NCI-H128 (cell line): ENCODE measurements at regions not wholly inside any gene's neighbourhood (a gene's known extent, or its start where the extent isn't known, plus 50 kb on each side); places are given as distances from the start of the nearest gene placed in this dataset.
"Not testable (repeated sequence)": the region's sequence is repeated elsewhere in the genome, so short reads cannot be mapped to it uniquely, and the experiment has no call there.

ENCODE experiments used
- DNase-seq: peaks from one replicate; lab custom pipeline; 2025; ENCODE audit not compliant: unreplicated experiment; lab: John Stamatoyannopoulos, UW

DNA sequence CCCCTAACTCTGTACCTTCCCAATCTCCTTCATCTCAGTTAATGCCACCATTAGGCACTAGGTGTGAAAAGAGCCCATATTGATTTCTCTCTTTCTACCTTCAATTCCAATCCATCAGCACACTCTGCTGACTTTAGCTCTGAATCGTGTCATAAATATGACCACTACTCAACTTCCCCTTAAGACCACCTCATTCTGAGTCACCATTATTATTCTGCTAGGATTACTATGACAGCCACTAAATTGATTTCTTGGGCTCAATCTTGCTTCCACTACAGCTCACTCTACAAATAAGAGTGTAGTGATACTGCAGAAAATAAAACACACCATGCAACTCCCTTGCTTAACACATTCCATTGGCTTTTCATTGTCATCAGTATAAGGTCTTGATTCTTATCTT is 1449.0 kb upstream of the FLRT2 start:
- DNase-seq: no peak

DNA sequence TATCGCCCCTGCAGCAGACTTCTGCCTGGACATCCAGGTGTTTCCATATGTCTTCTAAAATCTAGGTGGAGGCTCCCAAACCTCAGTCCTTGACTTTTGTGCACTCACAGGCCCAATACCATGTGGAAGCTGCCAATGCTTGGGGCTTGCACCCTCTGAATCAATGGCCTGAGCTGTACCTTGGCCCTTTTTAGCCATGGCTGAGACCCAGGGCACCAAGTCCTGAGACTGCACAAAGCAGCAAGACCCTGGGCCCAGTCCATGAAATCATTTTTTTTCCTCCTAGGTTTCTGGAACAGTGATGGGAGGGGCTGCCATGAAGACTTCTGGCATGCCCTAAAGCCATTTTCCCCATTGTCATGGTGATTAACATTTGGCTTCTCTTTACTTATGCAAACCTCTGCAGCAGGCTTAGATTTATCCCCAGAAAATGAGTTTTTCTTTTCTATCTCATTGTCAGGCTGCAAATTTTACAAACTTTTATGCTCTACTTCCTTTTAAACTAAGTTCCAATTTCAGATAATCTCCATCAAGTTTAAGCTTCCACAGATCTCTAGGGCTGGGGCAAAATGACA is 1445.8 kb upstream of the FLRT2 start:
- DNase-seq: no peak

DNA sequence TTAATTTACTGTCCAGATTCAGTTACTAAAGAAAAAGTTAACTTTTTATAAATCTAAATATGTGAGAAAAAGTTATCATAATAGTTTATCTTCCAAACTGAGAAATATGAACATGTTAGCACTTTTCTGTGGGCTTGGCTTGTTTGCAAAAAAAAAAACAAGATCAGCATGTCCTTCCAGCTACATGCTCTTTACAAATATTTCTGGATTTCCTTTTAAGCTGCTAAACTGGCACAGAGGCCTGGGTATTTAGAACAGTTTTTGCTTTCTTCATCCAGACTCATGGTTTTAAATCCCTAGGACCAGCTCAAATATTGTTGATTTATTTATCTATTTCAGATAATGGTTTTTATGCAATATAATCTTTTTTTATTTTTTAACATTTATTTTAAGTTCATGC is 1444.5 kb upstream of the FLRT2 start:
- DNase-seq: no peak

DNA sequence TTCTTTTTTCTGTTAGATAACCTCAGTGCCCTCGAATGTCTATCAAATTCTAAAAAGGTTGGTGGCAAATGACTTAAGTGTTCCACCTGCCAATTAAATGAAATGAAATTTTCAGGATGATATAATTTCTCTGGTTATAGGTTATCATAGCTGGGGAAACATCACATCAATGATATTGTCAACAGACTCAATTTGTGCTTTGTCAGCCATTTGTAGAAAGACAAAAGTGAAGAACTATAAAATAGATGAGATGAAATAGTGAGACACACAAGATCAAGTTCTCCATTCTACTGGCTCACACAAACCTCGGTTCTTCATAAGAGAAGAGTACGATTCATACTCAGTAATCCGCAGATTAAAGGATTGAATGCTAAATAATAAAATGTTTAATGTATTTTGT is 1443.2 kb upstream of the FLRT2 start:
- no peak for DNase-seq

DNA sequence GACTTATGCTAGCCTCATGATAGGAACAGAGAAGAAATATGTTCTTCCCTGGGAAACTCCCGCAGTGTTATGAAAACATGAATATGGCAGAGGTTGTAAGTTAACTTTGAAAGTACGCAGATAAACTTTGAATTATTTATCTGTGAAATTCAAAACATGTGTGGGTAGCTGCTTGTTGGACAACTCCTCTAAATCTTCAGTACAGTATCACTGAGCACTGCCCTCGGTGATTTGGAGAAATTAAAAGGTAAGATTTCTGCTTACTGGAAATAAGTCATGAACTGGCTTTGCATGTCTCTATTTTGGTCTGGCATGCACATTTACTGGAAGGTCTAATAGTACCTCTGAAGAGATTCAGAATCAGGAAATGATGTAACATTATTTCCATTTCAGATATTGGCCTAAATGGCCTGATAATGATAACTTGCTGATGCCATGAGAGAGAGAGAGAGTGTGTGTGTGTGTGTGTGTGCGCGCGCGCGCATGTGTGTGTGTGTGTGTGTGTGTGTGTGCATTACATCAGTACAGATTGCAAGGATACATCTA is 1441.9 kb upstream of the FLRT2 start:
- no peak for DNase-seq

DNA sequence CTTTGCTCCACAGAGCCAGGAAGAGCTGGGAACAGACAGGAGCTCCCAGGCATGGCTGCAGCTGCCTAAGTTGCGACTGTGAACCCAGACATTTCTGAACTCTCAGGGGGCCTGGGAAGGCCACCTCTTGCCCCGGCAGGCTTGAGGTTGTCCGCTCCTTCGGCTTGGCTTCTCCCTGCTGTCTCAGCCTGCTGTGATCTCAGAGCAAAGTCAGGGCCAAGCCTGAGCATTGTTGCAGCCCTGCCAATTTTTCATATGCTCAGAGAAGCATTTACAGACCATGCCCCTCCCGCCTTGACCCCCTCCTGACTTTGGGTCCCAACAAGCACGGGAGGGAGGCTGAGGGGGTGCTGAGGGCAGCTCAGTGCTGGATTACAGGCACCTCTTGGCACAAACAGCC is 1439.1 kb upstream of the FLRT2 start:
- no peak for DNase-seq

DNA sequence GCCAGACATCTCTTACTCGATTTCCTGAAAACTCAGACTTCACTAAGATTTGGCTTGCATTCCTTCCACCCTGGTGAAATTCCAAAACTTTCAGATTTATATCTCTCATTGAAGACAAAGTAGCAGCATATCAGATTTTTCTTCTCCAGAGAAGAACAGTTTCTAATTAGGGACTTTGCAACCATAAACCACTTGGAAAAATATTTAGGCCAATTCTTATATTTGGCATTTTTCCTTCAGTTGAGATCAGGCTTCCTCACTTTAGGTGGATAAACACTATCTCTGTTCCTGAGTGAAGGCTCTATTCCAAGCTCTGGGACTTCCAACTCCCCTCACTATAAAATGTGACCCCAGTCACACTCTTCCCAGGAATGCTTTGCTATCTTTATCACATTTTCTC is 1434.3 kb upstream of the FLRT2 start:
- no peak for DNase-seq

DNA sequence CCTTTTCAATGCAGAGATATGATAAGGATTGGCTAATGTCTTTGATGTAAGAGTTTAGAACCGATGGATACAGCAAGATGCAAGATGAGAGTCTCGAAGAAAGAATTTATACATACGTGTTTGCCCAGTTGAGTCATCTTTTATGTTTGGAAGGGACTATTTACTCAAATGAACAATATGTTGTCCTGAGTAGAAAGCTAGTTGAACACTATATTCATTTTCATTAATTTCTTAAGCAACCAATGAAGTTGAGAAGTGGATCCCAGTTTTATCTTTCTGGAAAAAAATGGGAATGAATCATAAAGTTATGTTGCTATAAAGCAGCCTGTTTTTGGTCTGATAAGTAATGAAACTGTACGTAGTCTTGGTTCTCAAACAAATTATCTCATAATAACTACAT is 1431.7 kb upstream of the FLRT2 start:
- no peak for DNase-seq

DNA sequence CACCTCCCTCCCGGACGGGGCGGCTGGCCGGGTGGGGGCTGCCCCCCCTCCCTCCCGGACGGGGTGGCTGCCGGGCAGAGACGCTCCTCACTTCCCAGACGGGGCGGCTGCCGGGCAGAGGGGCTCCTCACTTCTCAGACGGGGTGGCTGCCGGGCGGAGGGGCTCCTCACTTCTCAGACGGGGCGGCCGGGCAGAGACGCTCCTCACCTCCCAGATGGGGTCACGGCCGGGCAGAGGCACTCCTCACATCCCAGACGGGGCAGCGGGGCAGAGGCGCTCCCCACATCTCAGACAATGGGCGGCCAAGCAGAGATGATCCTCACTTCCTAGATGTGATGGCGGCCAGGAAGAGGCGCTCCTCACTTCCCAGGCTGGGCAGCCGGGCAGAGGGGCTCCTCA is 1430.4 kb upstream of the FLRT2 start:
- DNase-seq: not testable (repeated sequence)

DNA sequence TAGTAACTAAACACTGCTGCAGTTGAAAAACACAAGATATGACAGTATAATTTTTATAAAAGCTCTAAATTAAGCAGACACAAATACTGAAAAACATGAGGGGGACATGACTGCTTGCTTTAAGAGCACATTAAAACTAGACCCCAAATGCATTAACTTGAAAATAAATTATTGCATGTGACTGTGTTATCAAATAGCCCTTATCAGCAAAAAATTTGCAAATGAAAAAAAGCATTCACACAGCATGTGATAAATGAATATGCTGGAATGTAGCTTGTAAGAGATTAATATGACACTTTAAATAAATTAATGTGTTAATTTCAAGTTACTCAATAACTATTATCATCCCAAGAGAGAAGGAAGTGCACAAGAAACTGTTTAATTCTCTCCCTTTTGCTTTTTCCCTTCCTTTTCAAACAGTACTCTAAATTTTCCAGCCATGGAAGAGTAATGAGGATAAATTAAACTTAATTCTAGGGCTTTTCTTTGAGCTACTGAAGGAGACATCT is 1422.1 kb upstream of the FLRT2 start:
- no peak for DNase-seq

DNA sequence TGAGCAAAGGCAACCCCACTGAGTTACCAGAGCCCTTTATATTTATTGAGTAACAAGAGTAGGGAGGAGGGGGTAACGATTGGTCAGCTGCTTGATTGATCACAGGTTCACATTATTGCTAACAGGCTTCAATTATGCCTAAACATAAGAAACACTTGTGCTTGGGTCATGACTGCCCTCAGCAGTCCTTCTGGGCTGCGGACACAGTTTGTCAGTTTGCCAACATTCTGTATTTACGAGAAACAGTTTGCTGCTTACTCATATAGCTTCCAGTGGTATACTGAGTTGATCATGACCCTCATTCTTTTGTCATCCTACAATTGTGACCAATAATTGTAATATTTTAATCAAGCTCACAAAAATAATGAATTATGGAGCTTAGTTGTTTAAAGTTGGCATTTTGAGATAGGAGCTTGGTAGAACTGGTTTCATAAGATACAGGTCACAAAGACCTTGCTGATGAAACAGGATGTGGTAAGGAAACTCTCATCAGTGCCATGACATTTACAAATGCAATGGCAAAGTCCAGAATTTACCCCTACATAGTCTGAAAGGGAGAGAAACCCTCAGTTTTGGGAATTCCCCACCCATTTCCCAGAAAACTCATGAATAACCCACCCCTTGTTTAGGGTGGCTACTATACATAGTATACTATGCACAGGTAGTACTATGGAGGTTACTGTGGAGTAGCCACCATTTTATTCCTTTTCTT is 1421.0 kb upstream of the FLRT2 start:
- no peak for DNase-seq

DNA sequence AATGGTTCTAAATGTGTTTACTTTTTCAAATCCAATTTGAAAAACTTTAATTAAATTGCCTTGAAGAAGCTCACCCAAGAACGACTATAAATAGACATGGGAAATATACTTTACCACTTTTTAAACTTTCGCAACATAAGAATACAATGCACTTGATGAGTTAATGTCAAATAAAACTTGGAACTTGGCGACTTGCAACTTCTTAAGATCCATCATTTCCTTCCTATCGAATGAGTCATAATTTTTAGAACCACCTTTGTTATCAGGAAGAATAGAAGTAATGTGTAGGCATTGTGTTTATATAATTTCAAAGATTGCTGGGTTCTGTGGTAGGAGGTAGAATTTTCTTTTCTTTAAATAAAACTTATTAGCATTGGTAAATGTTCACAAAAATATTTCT is 1417.4 kb upstream of the FLRT2 start:
- no peak for DNase-seq

DNA sequence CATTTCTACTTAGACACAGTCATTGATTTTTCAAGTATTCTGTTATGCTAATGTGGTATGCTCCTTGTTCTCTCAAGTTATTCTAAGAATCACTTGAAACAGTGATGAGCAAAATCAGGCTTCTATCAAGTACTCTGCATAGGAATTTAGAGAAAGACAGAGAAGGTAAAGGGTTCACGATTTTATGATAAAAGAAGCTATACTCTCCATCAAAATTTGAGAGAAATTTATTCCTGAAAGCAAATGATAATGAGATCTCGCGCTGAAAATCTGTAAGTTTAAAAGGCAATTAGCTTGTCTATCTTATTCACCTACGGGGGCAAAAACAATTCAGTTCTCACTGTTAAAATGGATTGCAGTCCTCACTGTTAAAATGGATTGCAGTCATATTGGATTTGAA is 1404.3 kb upstream of the FLRT2 start:
- DNase-seq: no peak

DNA sequence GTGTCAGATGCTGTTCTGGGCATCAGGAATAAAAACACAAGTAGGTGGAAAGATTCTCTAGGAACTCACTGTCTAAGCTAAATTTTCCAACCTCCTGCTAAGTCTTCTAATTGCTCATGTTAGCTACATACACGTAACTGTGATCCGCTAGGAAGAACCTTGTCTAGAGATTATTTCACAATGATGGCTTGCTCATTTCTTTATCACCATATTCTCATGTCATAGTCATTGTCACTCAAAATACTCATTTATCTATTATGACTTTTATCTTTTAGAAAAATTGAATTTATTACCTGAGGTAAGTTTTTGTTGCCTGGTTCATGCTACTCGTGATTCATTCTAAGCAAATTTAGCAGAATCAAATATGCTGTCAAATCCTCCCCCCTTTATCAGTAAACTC is 1402.4 kb upstream of the FLRT2 start:
- DNase-seq: no peak

DNA sequence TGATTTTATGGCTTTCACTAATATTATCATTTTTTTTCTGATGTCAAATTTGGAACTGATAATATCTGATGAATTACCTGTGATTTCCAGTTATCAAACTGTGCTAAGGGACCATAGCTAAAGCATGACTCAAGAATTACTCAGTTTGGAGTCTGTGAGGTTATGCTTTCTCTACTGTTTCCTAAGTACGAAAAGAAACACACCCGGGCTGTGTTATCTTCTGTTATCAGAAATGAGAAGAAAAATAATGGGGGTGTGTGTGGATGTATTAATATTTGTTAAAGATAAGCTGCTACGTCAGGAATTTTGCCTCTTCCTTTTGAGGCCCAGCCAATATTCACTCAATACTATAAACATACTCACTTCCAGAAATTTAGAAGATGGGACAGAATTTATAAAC is 1401.9 kb upstream of the FLRT2 start:
- no peak for DNase-seq

DNA sequence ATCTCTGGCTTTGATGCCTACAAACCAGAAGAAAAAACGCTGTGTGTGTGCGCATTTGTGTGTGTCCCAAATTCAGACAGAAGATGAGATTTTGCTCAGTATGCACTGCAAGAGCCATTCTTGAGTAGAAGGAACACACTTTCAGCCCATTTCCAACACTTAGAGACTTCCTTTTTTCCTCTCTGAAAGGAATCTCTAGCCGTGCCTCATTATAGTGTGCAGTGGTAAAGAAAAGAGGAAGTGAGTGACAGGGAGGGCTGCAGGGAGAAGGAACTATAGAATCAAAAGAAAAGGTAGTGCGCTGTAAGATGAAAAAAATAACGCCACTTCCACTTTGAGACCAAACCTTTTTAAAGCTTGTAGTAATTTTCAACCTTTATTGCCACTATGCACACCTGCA is 1400.9 kb upstream of the FLRT2 start:
- no peak for DNase-seq

DNA sequence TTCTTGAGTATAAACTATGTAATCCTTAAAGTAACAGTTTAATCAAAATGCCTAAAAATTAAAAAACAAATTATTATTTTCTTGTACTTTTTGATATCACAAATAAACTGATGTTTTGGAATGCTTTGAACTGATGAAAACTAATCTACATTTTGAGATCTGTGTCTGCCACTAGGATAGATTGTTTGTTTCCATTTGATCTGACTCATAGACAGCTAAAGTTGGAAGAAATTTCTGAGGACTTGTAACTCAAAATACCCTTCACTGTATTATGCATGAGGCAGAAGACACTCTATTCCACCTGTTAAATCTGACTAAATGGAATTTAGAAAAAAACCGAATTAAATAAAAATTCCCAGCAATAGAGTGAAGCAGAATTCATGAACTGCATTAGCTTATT is 1400.0 kb upstream of the FLRT2 start:
- no peak for DNase-seq

DNA sequence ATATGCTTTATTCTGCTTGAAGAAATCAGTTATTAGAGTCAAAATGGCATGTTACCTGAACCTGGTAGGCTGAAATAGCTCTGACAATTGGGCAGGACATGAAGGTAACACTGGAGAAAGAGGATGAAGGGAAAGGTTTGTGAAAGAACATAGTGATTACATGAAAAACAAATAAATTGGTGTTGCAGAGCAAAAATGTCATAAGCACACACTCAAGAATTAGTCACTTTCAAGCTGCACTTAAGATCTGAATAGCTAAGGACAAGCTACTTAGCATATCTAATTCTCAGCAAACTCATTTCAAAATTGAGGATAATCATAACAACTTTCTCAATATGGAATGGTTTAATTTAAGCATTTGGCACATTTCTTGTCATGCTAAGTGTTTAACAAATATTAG is 1398.0 kb upstream of the FLRT2 start:
- DNase-seq: no peak

DNA sequence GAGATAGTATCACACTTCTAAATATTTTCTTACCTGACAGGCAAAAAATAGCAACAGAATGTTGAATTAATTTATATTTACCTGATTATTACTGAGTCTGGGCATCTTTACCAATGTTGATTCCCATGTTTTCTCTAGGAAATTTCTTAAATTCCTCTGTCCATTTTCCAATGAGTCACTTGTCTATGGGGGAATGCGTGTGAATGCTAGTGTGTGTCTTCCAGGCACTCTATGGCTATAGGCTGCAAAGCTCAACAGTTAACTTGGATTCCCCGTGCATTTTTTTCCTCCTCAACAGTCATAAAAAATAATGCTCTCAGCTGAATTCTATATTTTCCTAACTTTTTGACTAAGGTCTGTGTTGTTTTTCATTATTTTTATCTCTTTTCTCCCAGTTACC is 1385.8 kb upstream of the FLRT2 start:
- no peak for DNase-seq

DNA sequence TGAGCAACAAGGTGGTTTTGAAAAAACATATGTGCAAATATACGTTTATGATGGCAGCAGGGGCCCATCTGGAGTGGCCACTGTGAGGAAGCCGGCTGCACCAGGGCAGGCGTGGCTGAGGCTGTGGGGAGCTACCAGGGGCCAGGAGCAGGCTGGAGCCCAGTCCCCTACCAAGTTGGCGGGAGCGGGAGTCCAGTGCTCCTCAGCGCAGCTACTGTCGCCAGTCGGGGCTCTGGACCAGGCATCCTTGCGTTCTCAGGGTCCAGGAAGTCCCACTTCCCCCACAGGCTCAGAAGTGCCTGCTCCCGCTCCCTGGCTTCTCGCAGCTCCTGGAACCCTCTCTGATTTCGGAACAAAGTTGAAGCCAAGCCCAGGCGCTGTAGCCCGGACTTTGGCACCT is 1377.5 kb upstream of the FLRT2 start:
- DNase-seq: no peak

DNA sequence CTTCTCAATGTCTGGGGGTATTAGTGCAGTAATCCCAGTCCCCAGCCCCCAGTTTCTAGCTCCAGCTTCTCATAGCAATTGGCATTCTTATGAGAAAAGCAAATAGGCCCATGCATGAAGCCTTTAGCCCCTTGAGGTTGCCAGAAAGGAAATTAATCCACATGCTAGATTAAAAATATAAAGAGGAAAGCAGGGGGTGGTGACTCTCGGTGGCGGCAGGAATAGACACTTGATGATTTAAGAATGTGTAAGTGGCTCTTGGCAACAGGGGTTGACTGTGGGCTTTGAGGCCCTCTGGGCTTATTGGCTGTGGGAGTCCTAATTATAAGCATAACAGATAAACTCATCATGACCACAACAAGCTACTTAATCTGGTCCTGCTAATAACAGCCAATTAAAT is 1367.3 kb upstream of the FLRT2 start:
- DNase-seq: no peak

DNA sequence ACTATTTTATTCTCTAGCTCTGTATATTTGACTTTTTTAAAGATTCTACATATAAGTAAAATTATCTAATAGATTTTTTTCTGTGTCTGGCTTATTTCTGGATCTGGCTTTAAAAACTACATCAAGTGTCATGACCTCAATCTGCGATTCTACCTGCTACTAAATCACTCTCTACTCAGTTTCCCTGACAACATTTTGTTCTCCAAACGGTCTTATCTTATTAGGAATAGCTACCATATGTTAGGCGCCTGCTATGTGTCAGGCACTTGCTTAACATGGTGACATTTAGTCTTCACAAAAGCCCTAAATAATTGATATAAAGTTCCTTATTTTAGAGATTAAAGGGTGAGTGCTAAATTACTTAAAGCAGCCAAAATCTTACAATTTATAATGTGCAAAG is 1362.9 kb upstream of the FLRT2 start:
- DNase-seq: no peak

DNA sequence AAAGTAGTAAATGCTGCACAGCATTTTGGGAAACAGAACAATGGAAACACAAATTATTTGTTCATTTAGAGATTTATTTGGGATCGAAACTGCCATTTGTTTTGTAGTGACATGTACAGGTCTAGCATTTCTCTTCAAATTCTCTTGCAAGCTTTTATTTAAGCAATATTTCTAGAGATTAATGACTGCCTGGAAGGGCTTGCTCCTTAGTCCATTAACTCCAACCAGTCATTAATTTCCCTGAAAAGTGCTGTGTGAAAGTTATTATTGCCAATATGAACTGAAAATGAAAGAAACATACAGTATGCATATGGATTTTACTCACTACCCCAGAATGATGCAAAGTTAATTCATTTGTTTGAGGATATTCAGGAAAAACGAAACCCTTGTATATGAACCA is 1349.6 kb upstream of the FLRT2 start:
- no peak for DNase-seq
